ENCODE measurements at regions not wholly inside any gene's neighbourhood (a gene's known extent, or its start where the extent isn't known, plus 50 kb on each side); places are given as distances from the start of the nearest gene placed in this dataset.

- TF ChIP-seq ELF4 (IDR thresholded peaks at IDR 0.05) (no peak), FOXM1 (IDR thresholded peaks at IDR 0.05; ENCODE audit: borderline replicate concordance) (no peak), HDGF (IDR thresholded peaks at IDR 0.05; ENCODE audit: borderline replicate concordance) (no peak), PKNOX1 (IDR thresholded peaks at IDR 0.05) (no peak), FOXA1 (IDR thresholded peaks at IDR 0.05) (no peak), SP1 (IDR thresholded peaks at IDR 0.05) (no peak)
These were observed 586.5 kb downstream of the EPM2A start for GRCh38 chr6:145148776-145149175.
